ENCODE measurements at regions not wholly inside any gene's neighbourhood (a gene's known extent, or its start where the extent isn't known, plus 50 kb on each side); places are given as distances from the start of the nearest gene placed in this dataset.

- DNase-seq (ENCODE audit: low spot score) (no peak), ATAC-seq (no peak)
- peaks cover 3% of the 10 kb centered on the region; the same call in 1 of the 2 replicates for H3K27me3 Mint-ChIP-seq (ENCODE audit: low read depth)
- no peak overlapping the region for H3K27ac Mint-ChIP-seq
- peaks cover 4% of the 10 kb centered on the region for H3K4me1 Mint-ChIP-seq
- no peak overlapping the region for H3K4me3 Mint-ChIP-seq
- ChIA-PET CTCF (no interaction called here), POLR2A (no interaction called here)
- no peaks in the 10 kb centered on the region for H3K36me3 Mint-ChIP-seq
- no peaks in the 10 kb centered on the region for H3K9me3 Mint-ChIP-seq
- TF ChIP-seq TEAD4 (CRISPR knock-in tag; IDR thresholded peaks at IDR 0.05) = no peak
- TF ChIP-seq TEAD1 (CRISPR knock-in tag; IDR thresholded peaks at IDR 0.05) = no peak
- no peak for TF ChIP-seq IRF1 (CRISPR knock-in tag; IDR thresholded peaks at IDR 0.05)
- no peak for TF ChIP-seq RORB (CRISPR knock-in tag; IDR thresholded peaks at IDR 0.05)
- no peak for TF ChIP-seq NR3C1 (CRISPR knock-in tag; conservative IDR thresholded peaks at IDR 0.05; ENCODE audit: low read depth)
- TF ChIP-seq STAT6 (CRISPR knock-in tag; conservative IDR thresholded peaks at IDR 0.05; ENCODE audit: low read depth) = no peak
- TF ChIP-seq, protein P1, sequence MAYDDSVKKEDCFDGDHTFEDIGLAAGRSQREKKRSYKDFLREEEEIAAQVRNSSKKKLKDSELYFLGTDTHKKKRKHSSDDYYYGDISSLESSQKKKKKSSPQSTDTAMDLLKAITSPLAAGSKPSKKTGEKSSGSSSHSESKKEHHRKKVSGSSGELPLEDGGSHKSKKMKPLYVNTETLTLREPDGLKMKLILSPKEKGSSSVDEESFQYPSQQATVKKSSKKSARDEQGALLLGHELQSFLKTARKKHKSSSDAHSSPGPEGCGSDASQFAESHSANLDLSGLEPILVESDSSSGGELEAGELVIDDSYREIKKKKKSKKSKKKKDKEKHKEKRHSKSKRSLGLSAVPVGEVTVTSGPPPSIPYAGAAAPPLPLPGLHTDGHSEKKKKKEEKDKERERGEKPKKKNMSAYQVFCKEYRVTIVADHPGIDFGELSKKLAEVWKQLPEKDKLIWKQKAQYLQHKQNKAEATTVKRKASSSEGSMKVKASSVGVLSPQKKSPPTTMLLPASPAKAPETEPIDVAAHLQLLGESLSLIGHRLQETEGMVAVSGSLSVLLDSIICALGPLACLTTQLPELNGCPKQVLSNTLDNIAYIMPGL (CRISPR knock-in tag; IDR thresholded peaks at IDR 0.05) = no peak
- TF ChIP-seq, protein P2, sequence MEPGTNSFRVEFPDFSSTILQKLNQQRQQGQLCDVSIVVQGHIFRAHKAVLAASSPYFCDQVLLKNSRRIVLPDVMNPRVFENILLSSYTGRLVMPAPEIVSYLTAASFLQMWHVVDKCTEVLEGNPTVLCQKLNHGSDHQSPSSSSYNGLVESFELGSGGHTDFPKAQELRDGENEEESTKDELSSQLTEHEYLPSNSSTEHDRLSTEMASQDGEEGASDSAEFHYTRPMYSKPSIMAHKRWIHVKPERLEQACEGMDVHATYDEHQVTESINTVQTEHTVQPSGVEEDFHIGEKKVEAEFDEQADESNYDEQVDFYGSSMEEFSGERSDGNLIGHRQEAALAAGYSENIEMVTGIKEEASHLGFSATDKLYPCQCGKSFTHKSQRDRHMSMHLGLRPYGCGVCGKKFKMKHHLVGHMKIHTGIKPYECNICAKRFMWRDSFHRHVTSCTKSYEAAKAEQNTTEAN (CRISPR knock-in tag; IDR thresholded peaks at IDR 0.05) = no peak
- TF ChIP-seq ATF1 (CRISPR knock-in tag; IDR thresholded peaks at IDR 0.05) = no peak
- no peak for TF ChIP-seq ZNF219 (CRISPR knock-in tag; IDR thresholded peaks at IDR 0.05; ENCODE audit: borderline replicate concordance)
- TF ChIP-seq, protein P3, sequence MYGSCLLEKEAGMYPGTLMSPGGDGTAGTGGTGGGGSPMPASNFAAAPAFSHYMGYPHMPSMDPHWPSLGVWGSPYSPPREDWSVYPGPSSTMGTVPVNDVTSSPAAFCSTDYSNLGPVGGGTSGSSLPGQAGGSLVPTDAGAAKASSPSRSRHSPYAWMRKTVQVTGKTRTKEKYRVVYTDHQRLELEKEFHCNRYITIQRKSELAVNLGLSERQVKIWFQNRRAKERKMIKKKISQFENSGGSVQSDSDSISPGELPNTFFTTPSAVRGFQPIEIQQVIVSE (CRISPR knock-in tag; IDR thresholded peaks at IDR 0.05; ENCODE audit: borderline replicate concordance) = no peak
- TF ChIP-seq, protein P4, sequence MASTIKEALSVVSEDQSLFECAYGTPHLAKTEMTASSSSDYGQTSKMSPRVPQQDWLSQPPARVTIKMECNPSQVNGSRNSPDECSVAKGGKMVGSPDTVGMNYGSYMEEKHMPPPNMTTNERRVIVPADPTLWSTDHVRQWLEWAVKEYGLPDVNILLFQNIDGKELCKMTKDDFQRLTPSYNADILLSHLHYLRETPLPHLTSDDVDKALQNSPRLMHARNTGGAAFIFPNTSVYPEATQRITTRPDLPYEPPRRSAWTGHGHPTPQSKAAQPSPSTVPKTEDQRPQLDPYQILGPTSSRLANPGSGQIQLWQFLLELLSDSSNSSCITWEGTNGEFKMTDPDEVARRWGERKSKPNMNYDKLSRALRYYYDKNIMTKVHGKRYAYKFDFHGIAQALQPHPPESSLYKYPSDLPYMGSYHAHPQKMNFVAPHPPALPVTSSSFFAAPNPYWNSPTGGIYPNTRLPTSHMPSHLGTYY (CRISPR knock-in tag; IDR thresholded peaks at IDR 0.05) = no peak
- no peak for TF ChIP-seq EMX1 (CRISPR knock-in tag; IDR thresholded peaks at IDR 0.05)
- TF ChIP-seq ARID4B (CRISPR knock-in tag; IDR thresholded peaks at IDR 0.05; ENCODE audit: borderline replicate concordance) = no peak
- TF ChIP-seq CREM (CRISPR knock-in tag; IDR thresholded peaks at IDR 0.05) = no peak
- no peak for TF ChIP-seq KAT7 (CRISPR knock-in tag; IDR thresholded peaks at IDR 0.05; ENCODE audit: borderline replicate concordance)
- TF ChIP-seq ZNF281 (CRISPR knock-in tag; IDR thresholded peaks at IDR 0.05) = no peak
- no peak for TF ChIP-seq GTF2I (CRISPR knock-in tag; conservative IDR thresholded peaks at IDR 0.05)
- TF ChIP-seq AR (CRISPR knock-in tag; IDR thresholded peaks at IDR 0.05) = no peak
Observed at GRCh38 chr2:236636261-236636660, 66.6 kb downstream of the ACKR3 start.
